Large intestine (tissue), 3 donors: ENCODE measurements at regions not wholly inside any gene's neighbourhood (a gene's known extent, or its start where the extent isn't known, plus 50 kb on each side); places are given as distances from the start of the nearest gene placed in this dataset.

ENCODE experiments used
- DNase-seq, 2 donors: peaks; one replicate each; pipeline versions ENCODE4 v3.0.0 to v3.0.0-alpha.2; 2013
- H3K27ac ChIP-seq: one replicate; pipeline ENCODE4 v1.5.1; 2013; ENCODE audit warnings: low read length
- H3K27me3 ChIP-seq: 2 replicates; pipeline ENCODE4 v1.6.1; 2013; ENCODE audit warnings: low read length; ENCODE audit not compliant: control insufficient read depth, insufficient read depth
- H3K36me3 ChIP-seq: 2 replicates; pipeline ENCODE4 v1.6.1; 2013; ENCODE audit warnings: low read length; ENCODE audit not compliant: control insufficient read depth, insufficient read depth
- H3K4me1 ChIP-seq: one replicate; pipeline ENCODE4 v1.6.1; 2013; ENCODE audit warnings: low read length; ENCODE audit not compliant: control insufficient read depth, insufficient read depth
- H3K4me3 ChIP-seq: one replicate; pipeline ENCODE4 v1.5.1; 2013; ENCODE audit warnings: low read length
- H3K9me3 ChIP-seq: one replicate; pipeline ENCODE4 v1.6.1; 2013; ENCODE audit warnings: mild to moderate bottlenecking, low read depth, low read length, moderate library complexity; ENCODE audit not compliant: control insufficient read depth
- WGBS: methylation state at CpG from one replicate; pipeline ENCODE4 v1.1.5; 2013; ENCODE audit warnings: low lambda C conversion rate; ENCODE audit not compliant: insufficient coverage; 5-methylcytosine and 5-hydroxymethylcytosine counted together

GRCh38 chr20:6882561-6883291 is 115.2 kb downstream of the BMP2 start:
- no peaks in the 10 kb centered on the region for H3K9me3 ChIP-seq
- no peaks in the 10 kb centered on the region for H3K36me3 ChIP-seq
- H3K4me1 ChIP-seq = no peaks in the 10 kb centered on the region
- DNase-seq = no peak
- H3K4me3 ChIP-seq = no peak overlapping the region
- H3K27me3 ChIP-seq = no peaks in the 10 kb centered on the region
- no CpG with 5 or more reads among the region's 4 CpGs for WGBS
- no peak overlapping the region for H3K27ac ChIP-seq

GRCh38 chr20:6884114-6884513 is 116.6 kb downstream of the BMP2 start:
- DNase-seq = no peak
- Histone ChIP-seq H3K36me3 (no peaks in the 10 kb centered on the region), H3K4me1 (no peaks in the 10 kb centered on the region), H3K27me3 (no peaks in the 10 kb centered on the region), H3K27ac (no peak overlapping the region), H3K4me3 (no peak overlapping the region), H3K9me3 (no peaks in the 10 kb centered on the region)
- WGBS = no CpG with 5 or more reads among the region's 1 CpG

DNA sequence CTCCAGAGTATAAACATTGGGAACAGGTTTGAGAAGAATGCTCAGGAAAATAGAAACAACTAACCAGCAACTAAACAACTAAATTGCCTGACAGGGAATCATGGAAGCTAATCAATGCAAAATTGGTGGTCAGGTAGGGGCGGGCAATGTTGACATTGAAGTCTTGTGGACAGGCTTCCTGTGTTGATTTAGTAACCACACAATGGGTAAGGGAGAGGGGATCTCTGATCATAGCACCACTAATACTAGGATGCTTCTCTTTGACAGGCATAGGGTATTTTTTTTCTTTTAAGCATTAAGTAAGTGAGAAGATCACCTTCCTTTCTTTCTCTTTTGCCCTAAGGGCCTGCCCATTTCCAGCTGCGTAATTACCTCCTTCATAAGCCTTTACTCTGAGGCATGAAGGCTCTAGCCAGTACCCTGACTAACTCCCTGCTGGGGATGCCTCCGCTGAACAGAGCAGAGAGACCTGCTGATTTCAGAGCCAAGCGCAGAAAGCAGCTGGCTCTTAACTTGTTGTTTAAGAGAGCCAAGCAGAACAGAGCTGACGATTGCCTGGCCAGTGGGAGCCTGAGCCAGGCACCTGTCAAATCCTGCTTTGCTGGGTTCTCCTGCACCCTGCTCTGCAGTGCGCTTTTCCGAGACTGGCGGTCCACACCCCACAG is 118.7 kb downstream of the BMP2 start:
- 100% methylated on average over 1 of the region's 8 CpGs for WGBS
- Histone ChIP-seq H3K4me3 (no peak overlapping the region), H3K27me3 (no peaks in the 10 kb centered on the region), H3K9me3 (no peaks in the 10 kb centered on the region), H3K27ac (no peak overlapping the region), H3K4me1 (no peaks in the 10 kb centered on the region), H3K36me3 (no peaks in the 10 kb centered on the region)
- DNase-seq = no peak

DNA sequence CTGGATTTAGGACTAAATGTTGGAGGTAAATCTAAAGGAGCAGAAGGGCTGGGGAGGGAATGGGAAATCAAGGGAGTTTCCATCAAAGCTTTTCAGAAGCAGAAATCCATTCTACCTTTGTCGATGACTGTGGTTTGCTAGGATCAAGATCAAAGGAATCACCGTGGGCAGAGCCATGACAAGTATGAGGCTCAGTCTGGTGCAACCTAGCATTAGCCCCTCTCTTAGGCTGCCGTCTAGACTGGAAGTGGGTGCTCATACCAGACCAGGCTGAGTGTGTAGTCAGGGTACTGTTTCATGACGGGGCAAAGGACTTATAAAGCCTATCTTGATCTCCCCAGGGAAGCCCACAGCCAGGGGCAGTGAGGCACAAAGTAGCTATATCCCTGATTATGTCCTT is 120.5 kb downstream of the BMP2 start:
- no peak overlapping the region for H3K27ac ChIP-seq
- 83% methylated on average over 1 of the region's 4 CpGs for WGBS

GRCh38 chr20:6888736-6889395 is 121.4 kb downstream of the BMP2 start:
- Histone ChIP-seq H3K4me3 (no peak overlapping the region), H3K27me3 (no peaks in the 10 kb centered on the region), H3K9me3 (no peaks in the 10 kb centered on the region), H3K36me3 (no peaks in the 10 kb centered on the region), H3K27ac (no peak overlapping the region), H3K4me1 (no peaks in the 10 kb centered on the region)
- WGBS = 92% methylated on average over 2 of the region's 4 CpGs
- no peak for DNase-seq

More for the DNA sequence above, 120.5 kb downstream of the BMP2 start:
- H3K4me3 ChIP-seq = no peak overlapping the region
- no peaks in the 10 kb centered on the region for H3K9me3 ChIP-seq
- H3K36me3 ChIP-seq = no peaks in the 10 kb centered on the region
- no peaks in the 10 kb centered on the region for H3K27me3 ChIP-seq
- no peaks in the 10 kb centered on the region for H3K4me1 ChIP-seq
- DNase-seq = no peak

- H3K27me3 ChIP-seq = no peaks in the 10 kb centered on the region
- no peak for DNase-seq
- H3K36me3 ChIP-seq = no peaks in the 10 kb centered on the region
- H3K9me3 ChIP-seq = no peaks in the 10 kb centered on the region
- H3K27ac ChIP-seq = no peak overlapping the region
- no peaks in the 10 kb centered on the region for H3K4me1 ChIP-seq
- no CpG with 5 or more reads among the region's 1 CpG for WGBS
- no peak overlapping the region for H3K4me3 ChIP-seq
Measured at GRCh38 chr20:6892724-6893123, 125.2 kb downstream of the BMP2 start.

- no peaks in the 10 kb centered on the region for H3K9me3 ChIP-seq
- no CpG with 5 or more reads among the region's 3 CpGs for WGBS
- DNase-seq = no peak
- no peaks in the 10 kb centered on the region for H3K36me3 ChIP-seq
- no peaks in the 10 kb centered on the region for H3K4me1 ChIP-seq
- peaks cover 2% of the 10 kb centered on the region for H3K27me3 ChIP-seq
- no peak overlapping the region for H3K4me3 ChIP-seq
- no peak overlapping the region for H3K27ac ChIP-seq
Measured at GRCh38 chr20:6898928-6899327, 131.4 kb downstream of the BMP2 start.

- H3K27ac ChIP-seq = no peak overlapping the region
- no peaks in the 10 kb centered on the region for H3K27me3 ChIP-seq
- H3K4me3 ChIP-seq = no peak overlapping the region
- no peaks in the 10 kb centered on the region for H3K36me3 ChIP-seq
- H3K9me3 ChIP-seq = no peaks in the 10 kb centered on the region
- WGBS = 54% methylated on average over 2 of the region's 2 CpGs
- H3K4me1 ChIP-seq = no peaks in the 10 kb centered on the region
- no peak for DNase-seq
Measured at GRCh38 chr20:6906871-6907270, 139.4 kb downstream of the BMP2 start.

DNA sequence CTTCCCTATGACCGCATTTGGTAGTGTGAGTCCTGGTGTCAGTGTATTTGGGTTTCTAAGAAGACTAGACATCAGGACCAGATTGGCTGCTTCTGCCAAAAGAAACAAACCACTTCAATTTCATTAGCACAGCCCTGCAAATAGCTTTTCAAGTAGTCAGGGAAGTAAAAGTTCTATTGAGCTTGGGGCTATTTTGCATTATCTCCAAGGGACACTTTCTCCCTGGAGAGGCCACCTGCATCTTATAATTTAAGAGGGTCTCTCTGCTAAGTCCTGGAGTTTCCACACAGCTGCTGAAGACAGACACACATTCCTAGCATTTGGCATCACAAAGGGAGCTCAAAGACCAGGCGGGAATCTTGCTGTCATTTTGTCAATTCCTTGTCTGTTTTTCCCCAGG is 141.2 kb downstream of the BMP2 start:
- no peak for DNase-seq
- WGBS = 72% methylated on average over 2 of the region's 2 CpGs
- Histone ChIP-seq H3K36me3 (no peaks in the 10 kb centered on the region), H3K9me3 (no peaks in the 10 kb centered on the region), H3K27me3 (no peaks in the 10 kb centered on the region), H3K27ac (no peak overlapping the region), H3K4me3 (no peak overlapping the region), H3K4me1 (no peaks in the 10 kb centered on the region)

DNA sequence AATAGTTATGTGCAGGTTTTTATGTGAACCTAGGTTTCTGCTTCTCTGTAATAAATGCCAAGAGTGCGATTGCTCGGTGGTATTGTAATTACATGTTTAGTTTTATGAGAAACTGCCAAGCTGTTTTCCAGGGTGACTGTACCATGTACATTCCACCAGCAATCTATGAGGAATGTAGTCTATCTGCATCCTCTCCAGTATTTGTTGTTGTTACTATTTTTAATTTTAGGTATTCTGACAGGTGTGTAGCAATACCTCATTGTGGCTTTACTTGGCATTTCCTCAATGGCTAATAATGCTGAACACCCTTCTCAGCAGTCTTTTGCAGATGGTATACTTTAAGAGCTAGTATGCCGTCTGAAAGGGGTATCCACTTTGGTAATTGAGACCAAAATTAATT is 142.1 kb downstream of the BMP2 start:
- no CpG with 5 or more reads among the region's 3 CpGs for WGBS
- Histone ChIP-seq H3K27ac (no peak overlapping the region), H3K9me3 (no peaks in the 10 kb centered on the region), H3K4me1 (no peaks in the 10 kb centered on the region), H3K27me3 (no peaks in the 10 kb centered on the region), H3K4me3 (no peak overlapping the region), H3K36me3 (no peaks in the 10 kb centered on the region)
- no peak for DNase-seq
